Retinal pigment epithelial cell (primary cell): ENCODE measurements at regions not wholly inside any gene's neighbourhood (a gene's known extent, or its start where the extent isn't known, plus 50 kb on each side); places are given as distances from the start of the nearest gene placed in this dataset.

Source experiments
- DNase-seq: peaks from one replicate; pipeline ENCODE4 v3.0.0-alpha.2; 2010; ENCODE audit warnings: low read depth
- H3K4me3 ChIP-seq: 2 replicates; pipeline ENCODE4 v1.5.1; 2011; ENCODE audit warnings: mild to moderate bottlenecking, low read length, control low read depth, moderate library complexity
- TF ChIP-seq, protein P1 (sequence below): conservative IDR thresholded peaks from 2 replicates; pipeline ENCODE4 v1.5.1; 2011; ENCODE audit warnings: low read depth, low read length, control low read depth, inconsistent platforms

- no peak overlapping the region for H3K4me3 ChIP-seq
- TF ChIP-seq, protein P1, sequence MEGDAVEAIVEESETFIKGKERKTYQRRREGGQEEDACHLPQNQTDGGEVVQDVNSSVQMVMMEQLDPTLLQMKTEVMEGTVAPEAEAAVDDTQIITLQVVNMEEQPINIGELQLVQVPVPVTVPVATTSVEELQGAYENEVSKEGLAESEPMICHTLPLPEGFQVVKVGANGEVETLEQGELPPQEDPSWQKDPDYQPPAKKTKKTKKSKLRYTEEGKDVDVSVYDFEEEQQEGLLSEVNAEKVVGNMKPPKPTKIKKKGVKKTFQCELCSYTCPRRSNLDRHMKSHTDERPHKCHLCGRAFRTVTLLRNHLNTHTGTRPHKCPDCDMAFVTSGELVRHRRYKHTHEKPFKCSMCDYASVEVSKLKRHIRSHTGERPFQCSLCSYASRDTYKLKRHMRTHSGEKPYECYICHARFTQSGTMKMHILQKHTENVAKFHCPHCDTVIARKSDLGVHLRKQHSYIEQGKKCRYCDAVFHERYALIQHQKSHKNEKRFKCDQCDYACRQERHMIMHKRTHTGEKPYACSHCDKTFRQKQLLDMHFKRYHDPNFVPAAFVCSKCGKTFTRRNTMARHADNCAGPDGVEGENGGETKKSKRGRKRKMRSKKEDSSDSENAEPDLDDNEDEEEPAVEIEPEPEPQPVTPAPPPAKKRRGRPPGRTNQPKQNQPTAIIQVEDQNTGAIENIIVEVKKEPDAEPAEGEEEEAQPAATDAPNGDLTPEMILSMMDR, result no peak
- DNase-seq, result peak; percentile 12
These were observed 553.4 kb downstream of the PLPP3 start for GRCh38 chr1:56025942-56026341.

GRCh38 chr1:56024155-56024554 lies 555.2 kb downstream of the PLPP3 start:
- DNase-seq, result no peak
- H3K4me3 ChIP-seq, result no peak overlapping the region
- TF ChIP-seq, protein P1, result no peak

- DNase-seq, result no peak
- TF ChIP-seq, protein P1, result no peak
- H3K4me3 ChIP-seq, result no peak overlapping the region
These were observed 559.4 kb downstream of the PLPP3 start for GRCh38 chr1:56019922-56020321.

DNA sequence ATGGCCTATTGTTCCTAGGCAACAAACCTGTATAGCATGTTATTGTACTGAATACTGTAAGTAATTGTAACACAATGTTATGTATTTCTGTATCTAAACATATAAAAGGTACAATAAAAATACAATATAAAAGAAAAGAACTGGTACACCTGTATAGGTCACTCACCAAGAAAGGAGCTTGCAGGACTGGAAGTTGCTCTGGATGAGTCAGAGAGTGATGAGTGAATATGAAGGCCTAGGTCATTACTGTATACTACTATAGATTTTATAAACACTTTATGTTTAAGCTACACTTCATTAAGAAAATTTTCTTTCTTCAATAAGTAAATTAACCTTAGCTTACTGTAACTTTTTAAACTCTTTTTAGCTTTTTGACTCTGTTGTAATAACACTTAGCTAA lies 559.9 kb downstream of the PLPP3 start:
- TF ChIP-seq, protein P1, result no peak
- H3K4me3 ChIP-seq, result no peak overlapping the region
- DNase-seq, result no peak

DNA sequence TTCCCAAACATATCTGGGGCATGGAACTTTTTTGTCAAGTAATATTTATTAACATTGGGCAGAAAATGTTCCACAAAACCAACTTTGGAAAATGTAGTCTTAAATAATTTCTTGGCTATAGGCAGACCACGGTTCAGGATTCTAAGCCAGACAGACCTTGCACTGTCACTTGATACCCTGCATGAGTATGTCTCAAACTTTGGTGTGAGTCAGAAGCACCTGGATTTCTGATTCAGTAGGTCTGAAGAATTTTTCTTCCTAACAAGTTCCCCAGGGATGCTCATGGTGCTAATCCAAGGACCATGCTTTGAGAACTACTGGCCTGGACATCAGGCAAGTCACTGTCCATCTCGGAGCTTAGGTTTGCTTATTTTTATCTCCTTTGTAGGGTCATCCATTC lies 562.0 kb downstream of the PLPP3 start:
- H3K4me3 ChIP-seq, result no peak overlapping the region
- TF ChIP-seq, protein P1, result no peak
- DNase-seq, result no peak

- TF ChIP-seq, protein P1, result no peak
- no peak for DNase-seq
- no peak overlapping the region for H3K4me3 ChIP-seq
These were observed 575.5 kb downstream of the PLPP3 start for GRCh38 chr1:56003846-56004245.

DNA sequence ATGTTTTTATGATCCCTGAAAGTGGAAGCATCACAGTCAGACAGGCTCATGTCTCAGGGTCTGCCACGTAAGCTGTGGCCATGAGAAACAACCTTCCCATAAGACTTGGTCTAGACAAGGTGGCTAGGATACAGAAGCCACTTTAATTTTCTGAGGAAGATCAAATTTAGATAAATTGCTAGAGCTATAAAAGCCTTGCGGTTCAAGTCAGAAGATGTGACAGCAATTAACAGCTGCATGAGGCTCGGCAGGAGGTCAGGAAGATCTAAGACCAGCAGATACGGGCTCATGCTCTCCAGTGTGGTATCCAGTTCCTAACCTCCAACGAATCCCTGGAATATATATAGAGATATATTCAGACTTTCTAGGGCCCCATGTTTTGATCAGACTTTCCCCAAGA lies 577.1 kb downstream of the PLPP3 start:
- TF ChIP-seq, protein P1, result no peak

More for the DNA sequence above, 577.1 kb downstream of the PLPP3 start:
- H3K4me3 ChIP-seq, result no peak overlapping the region
- DNase-seq, result no peak
